HG03457 (cell line): ENCODE measurements at regions not wholly inside any gene's neighbourhood (a gene's known extent, or its start where the extent isn't known, plus 50 kb on each side); places are given as distances from the start of the nearest gene placed in this dataset.
"Not testable (repeated sequence)": the region's sequence is repeated elsewhere in the genome, so short reads cannot be mapped to it uniquely, and the experiment has no call there.

Experiments used
- ATAC-seq: cut with Tn5 transposase; IDR thresholded peaks from one replicate; pipeline ENCODE4 v1.9.1; 2021; ENCODE audit warnings: moderate number of reproducible peaks; ENCODE audit not compliant: unreplicated experiment

GRCh38 chr14:53242898-53243297 is 89.8 kb upstream of the DDHD1 start:
- not testable (repeated sequence) for ATAC-seq

- ATAC-seq, result no peak
Observed at GRCh38 chr14:53237488-53237887, 84.4 kb upstream of the DDHD1 start.

GRCh38 chr14:53236708-53237107 is 83.6 kb upstream of the DDHD1 start:
- ATAC-seq, result no peak

- no peak for ATAC-seq
Observed at GRCh38 chr14:53231171-53231570, 78.0 kb upstream of the DDHD1 start.

- no peak for ATAC-seq
Observed at GRCh38 chr14:53228966-53229365, 75.8 kb upstream of the DDHD1 start.

GRCh38 chr14:53227154-53227718 is 74.1 kb upstream of the DDHD1 start:
- no peak for ATAC-seq

GRCh38 chr14:53226553-53226952 is 73.4 kb upstream of the DDHD1 start:
- no peak for ATAC-seq

- ATAC-seq, result no peak
Observed at GRCh38 chr14:53220914-53221313, 67.8 kb upstream of the DDHD1 start.

GRCh38 chr14:53218161-53218560 is 65.0 kb upstream of the DDHD1 start:
- no peak for ATAC-seq

GRCh38 chr14:53217316-53217994 is 64.3 kb upstream of the DDHD1 start:
- ATAC-seq, result peak; percentile 99

- ATAC-seq, result not testable (repeated sequence)
Observed at GRCh38 chr14:53216955-53217315, 63.8 kb upstream of the DDHD1 start.

GRCh38 chr14:53216478-53216877 is 63.4 kb upstream of the DDHD1 start:
- ATAC-seq, result not testable (repeated sequence)

GRCh38 chr14:53215101-53215500 is 62.0 kb upstream of the DDHD1 start:
- ATAC-seq, result no peak

GRCh38 chr14:53214384-53214783 is 61.3 kb upstream of the DDHD1 start:
- no peak for ATAC-seq

- ATAC-seq, result no peak
Observed at GRCh38 chr14:53213761-53214160, 60.6 kb upstream of the DDHD1 start.

- no peak for ATAC-seq
Observed at GRCh38 chr14:53209370-53209769, 56.2 kb upstream of the DDHD1 start.
